ENCODE measurements at regions not wholly inside any gene's neighbourhood (a gene's known extent, or its start where the extent isn't known, plus 50 kb on each side); places are given as distances from the start of the nearest gene placed in this dataset.
A peak's percentile ranks its signal among the peaks of the same experiment; 100 is the strongest.

GRCh38 chr12:94872971-94873733, 130.3 kb downstream of the NDUFA12 start:
- peak; percentile 90 for ATAC-seq
- Histone ChIP-seq H3K9me2 (ENCODE audit: insufficient read depth) (no peaks in the 10 kb centered on the region), H3K9ac (ENCODE audit: low read length) (peak overlapping the region; percentile 56), H3K27me3 (ENCODE audit: insufficient read depth, low read length) (no peaks in the 10 kb centered on the region), H3K4me2 (ENCODE audit: low read length) (peak overlapping the region; percentile 88), H3K4me3 (replicated peaks in 1 of 2; ENCODE audit: low read depth in 1 of 2, low read length in 2 of 2) (peak overlapping the region; percentile 45 to 59), H3K79me2 (ENCODE audit: insufficient read depth, low read length) (no peaks in the 10 kb centered on the region), H2AFZ (ENCODE audit: low read depth, low read length, poor library complexity, severe bottlenecking) (peak overlapping the region; percentile 26), H3K9me3 (ENCODE audit: control insufficient read depth in 1 of 2, insufficient read depth in 1 of 2, low read depth in 1 of 2, low read length in 2 of 2) (no peaks in the 10 kb centered on the region), H4K20me1 (ENCODE audit: insufficient read depth) (no peaks in the 10 kb centered on the region), H3K4me1 (ENCODE audit: control insufficient read depth in 1 of 2, insufficient read depth in 2 of 2, low read length in 2 of 2) (peaks cover 19 to 26% of the 10 kb centered on the region in 2 experiments; a peak in 3 of 4 replicates), H3K27ac (ENCODE audit: low read depth, low read length) (peak overlapping the region; percentile 32; the same call in 1 of the 2 replicates), H3K36me3 (ENCODE audit: control insufficient read depth in 1 of 2, insufficient read depth in 2 of 2, low read length in 2 of 2) (no peaks in the 10 kb centered on the region)
- TF ChIP-seq POLR2AphosphoS5 (IDR thresholded peaks at IDR 0.05; ENCODE audit: low read depth, low read length) (0 out of 2 replicates have a peak, but pooled peaks have one; percentile 25), EGR1 (IDR thresholded peaks at IDR 0.05; ENCODE audit: low read depth) (peak; percentile 69), POLR2A (IDR thresholded peaks at IDR 0.05; ENCODE audit: borderline replicate concordance, extremely low read depth, insufficient read depth, insufficient read length) (no peak)
- intact Hi-C loops (cut with micrococcal nuclease): loop anchor here (10.0 kb wide), 2 partner anchors 662 to 738 kb away; no protein-coding TSS in a partner anchor
- ChIA-PET POLR2A (interaction anchor here (0.8 kb wide), 1 partner anchor 256 kb away, joined by 3 read pairs; no protein-coding TSS in a partner anchor), CTCF (no interaction called here), RAD21 (ENCODE audit: low non-redundant PET in 1 of 2, low total read pairs in 2 of 2, uncharacterized antibody in 2 of 2, unreplicated experiment in 2 of 2) (no interaction called here)
- DNase-seq (ENCODE audit: low read depth, low spot score): no peak
- no TSS peak for BruUV-seq (replicated peaks)

- ChIA-PET POLR2A (no interaction called here), RAD21 (ENCODE audit: low non-redundant PET in 1 of 2, low total read pairs in 2 of 2, uncharacterized antibody in 2 of 2, unreplicated experiment in 2 of 2) (no interaction called here), CTCF (no interaction called here)
- Histone ChIP-seq H3K9me2 (ENCODE audit: insufficient read depth) (no peaks in the 10 kb centered on the region), H3K27ac (ENCODE audit: low read depth, low read length) (no peak overlapping the region), H3K27me3 (ENCODE audit: insufficient read depth, low read length) (no peaks in the 10 kb centered on the region), H3K79me2 (ENCODE audit: insufficient read depth, low read length) (no peaks in the 10 kb centered on the region), H3K4me3 (replicated peaks in 1 of 2; ENCODE audit: low read depth in 1 of 2, low read length in 2 of 2) (peak overlapping the region; percentile 45 to 59), H2AFZ (ENCODE audit: low read depth, low read length, poor library complexity, severe bottlenecking) (peak overlapping the region; percentile 74), H3K9ac (ENCODE audit: low read length) (peak overlapping the region; percentile 56), H3K4me2 (ENCODE audit: low read length) (peak overlapping the region; percentile 88), H3K4me1 (ENCODE audit: control insufficient read depth in 1 of 2, insufficient read depth in 2 of 2, low read length in 2 of 2) (peaks cover 19 to 26% of the 10 kb centered on the region in 2 experiments; a peak in 3 of 4 replicates), H4K20me1 (ENCODE audit: insufficient read depth) (no peaks in the 10 kb centered on the region), H3K9me3 (ENCODE audit: control insufficient read depth in 1 of 2, insufficient read depth in 1 of 2, low read depth in 1 of 2, low read length in 2 of 2) (no peaks in the 10 kb centered on the region), H3K36me3 (ENCODE audit: control insufficient read depth in 1 of 2, insufficient read depth in 2 of 2, low read length in 2 of 2) (no peaks in the 10 kb centered on the region)
- no peak for TF ChIP-seq ZNF274 (IDR thresholded peaks at IDR 0.05; ENCODE audit: low read depth, low read length)
- no peak for TF ChIP-seq SP1 (IDR thresholded peaks at IDR 0.05; ENCODE audit: low read depth)
- no peak for TF ChIP-seq EZH2phosphoT487 (IDR thresholded peaks at IDR 0.05; ENCODE audit: borderline replicate concordance)
- TF ChIP-seq ZBTB33 (IDR thresholded peaks at IDR 0.05; ENCODE audit: extremely low read depth, insufficient replicate concordance, low read length): no peak
- no peak for TF ChIP-seq EZH2 (IDR thresholded peaks at IDR 0.05)
- no peak for TF ChIP-seq POLR2AphosphoS5 (IDR thresholded peaks at IDR 0.05; ENCODE audit: low read depth, low read length)
- DNase-seq (ENCODE audit: low read depth, low spot score): no peak
- ATAC-seq: no peak
- no TSS peak for BruUV-seq (replicated peaks)
- intact Hi-C loops (cut with micrococcal nuclease): loop anchor here (10.0 kb wide), 2 partner anchors 662 to 738 kb away; no protein-coding TSS in a partner anchor
Observed at GRCh38 chr12:94872671-94872970, 130.9 kb downstream of the NDUFA12 start.

All from HCT116 (cell line).